ENCODE measurements at regions not wholly inside any gene's neighbourhood (a gene's known extent, or its start where the extent isn't known, plus 50 kb on each side); places are given as distances from the start of the nearest gene placed in this dataset.
"Not testable (repeated sequence)": the region's sequence is repeated elsewhere in the genome, so short reads cannot be mapped to it uniquely, and the experiment has no call there.

GRCh38 chr20:18876394-18876793 is 62.8 kb downstream of the SCP2D1 start:
- not testable (repeated sequence) for H3K4me3 ChIP-seq (replicated peaks; ENCODE audit: low read depth, low read length); DNase-seq (ENCODE audit: extremely low read depth, insufficient read length); H3K36me3 ChIP-seq (ENCODE audit: control insufficient read depth, insufficient read depth, low read length); H3K27me3 ChIP-seq (replicated peaks; ENCODE audit: control insufficient read depth, insufficient read depth, low read length)

- no peak for TF ChIP-seq CTCF (IDR thresholded peaks at IDR 0.05; ENCODE audit: insufficient read depth, low read length, poor library complexity, severe bottlenecking)
- Histone ChIP-seq H3K27me3 (replicated peaks; ENCODE audit: control insufficient read depth, insufficient read depth, low read length) (no peaks in the 10 kb centered on the region), H3K4me3 (replicated peaks; ENCODE audit: low read depth, low read length) (no peak overlapping the region), H3K36me3 (ENCODE audit: control insufficient read depth, insufficient read depth, low read length) (no peaks in the 10 kb centered on the region)
- DNase-seq (ENCODE audit: extremely low read depth, insufficient read length): no peak
These were observed 65.7 kb downstream of the SCP2D1 start for GRCh38 chr20:18879262-18879661.

- DNase-seq (ENCODE audit: extremely low read depth, insufficient read length): no peak
- Histone ChIP-seq H3K27me3 (replicated peaks; ENCODE audit: control insufficient read depth, insufficient read depth, low read length) (no peaks in the 10 kb centered on the region), H3K36me3 (ENCODE audit: control insufficient read depth, insufficient read depth, low read length) (no peaks in the 10 kb centered on the region), H3K4me3 (replicated peaks; ENCODE audit: low read depth, low read length) (no peak overlapping the region)
- no peak for TF ChIP-seq CTCF (IDR thresholded peaks at IDR 0.05; ENCODE audit: insufficient read depth, low read length, poor library complexity, severe bottlenecking)
These were observed 73.2 kb downstream of the SCP2D1 start for GRCh38 chr20:18886756-18887155.

GRCh38 chr20:18901980-18902737 is 88.6 kb downstream of the SCP2D1 start:
- no peak for DNase-seq (ENCODE audit: extremely low read depth, insufficient read length)
- TF ChIP-seq CTCF (IDR thresholded peaks at IDR 0.05; ENCODE audit: insufficient read depth, low read length, poor library complexity, severe bottlenecking): no peak
- H3K27me3 ChIP-seq (replicated peaks; ENCODE audit: control insufficient read depth, insufficient read depth, low read length): no peaks in the 10 kb centered on the region
- H3K4me3 ChIP-seq (replicated peaks; ENCODE audit: low read depth, low read length): no peak overlapping the region
- no peaks in the 10 kb centered on the region for H3K36me3 ChIP-seq (ENCODE audit: control insufficient read depth, insufficient read depth, low read length)

GRCh38 chr20:18904192-18904591 is 90.6 kb downstream of the SCP2D1 start:
- no peak for TF ChIP-seq CTCF (IDR thresholded peaks at IDR 0.05; ENCODE audit: insufficient read depth, low read length, poor library complexity, severe bottlenecking)
- Histone ChIP-seq H3K36me3 (ENCODE audit: control insufficient read depth, insufficient read depth, low read length) (no peaks in the 10 kb centered on the region), H3K4me3 (replicated peaks; ENCODE audit: low read depth, low read length) (no peak overlapping the region), H3K27me3 (replicated peaks; ENCODE audit: control insufficient read depth, insufficient read depth, low read length) (no peaks in the 10 kb centered on the region)
- DNase-seq (ENCODE audit: extremely low read depth, insufficient read length): no peak

GRCh38 chr20:18904624-18905023 is 91.0 kb downstream of the SCP2D1 start:
- Histone ChIP-seq H3K27me3 (replicated peaks; ENCODE audit: control insufficient read depth, insufficient read depth, low read length) (no peaks in the 10 kb centered on the region), H3K36me3 (ENCODE audit: control insufficient read depth, insufficient read depth, low read length) (no peaks in the 10 kb centered on the region), H3K4me3 (replicated peaks; ENCODE audit: low read depth, low read length) (no peak overlapping the region)
- peak; percentile 38 for TF ChIP-seq CTCF (IDR thresholded peaks at IDR 0.05; ENCODE audit: insufficient read depth, low read length, poor library complexity, severe bottlenecking)
- DNase-seq (ENCODE audit: extremely low read depth, insufficient read length): no peak
